ENCODE measurements at regions not wholly inside any gene's neighbourhood (a gene's known extent, or its start where the extent isn't known, plus 50 kb on each side); places are given as distances from the start of the nearest gene placed in this dataset.

- Histone ChIP-seq H3K9me2 (ENCODE audit: insufficient read depth, low read length) (no peaks in the 10 kb centered on the region), H2AFZ (ENCODE audit: low read depth, low read length) (no peak overlapping the region), H4K20me1 (ENCODE audit: insufficient read depth) (no peaks in the 10 kb centered on the region), H3K79me2 (replicated peaks; ENCODE audit: insufficient read depth, low read length) (no peaks in the 10 kb centered on the region), H3K9ac (ENCODE audit: low read length) (no peak overlapping the region), H3K27me3 (ENCODE audit: insufficient read depth, low read depth, low read length) (no peaks in the 10 kb centered on the region), H3K36me3 (ENCODE audit: insufficient read depth, low read length) (no peaks in the 10 kb centered on the region), H3K27ac (ENCODE audit: low read length) (no peak overlapping the region), H3K4me3 (ENCODE audit: low read length) (no peak overlapping the region), H3F3A (ENCODE audit: insufficient read depth, low read length, poor library complexity, severe bottlenecking) (no peaks in the 10 kb centered on the region), H3K9me3 (ENCODE audit: low read length) (no peaks in the 10 kb centered on the region), H3K4me2 (ENCODE audit: low read length) (no peak overlapping the region)
- TF ChIP-seq POLR2AphosphoS5 (IDR thresholded peaks at IDR 0.05) (no peak), EP300 (conservative IDR thresholded peaks at IDR 0.05; ENCODE audit: poor library complexity, severe bottlenecking) (no peak), CTCF (IDR thresholded peaks at IDR 0.05; ENCODE audit: poor library complexity, severe bottlenecking) (no peak)
These were observed 226.2 kb upstream of the TP63 start for GRCh38 chr3:189404797-189405484.

GRCh38 chr3:189406148-189406547 lies 225.0 kb upstream of the TP63 start:
- H3K27me3 ChIP-seq (ENCODE audit: insufficient read depth, low read depth, low read length), result no peaks in the 10 kb centered on the region
- no peak overlapping the region for H3K4me3 ChIP-seq (ENCODE audit: low read length)
- no peak for TF ChIP-seq EP300 (conservative IDR thresholded peaks at IDR 0.05; ENCODE audit: poor library complexity, severe bottlenecking)
- no peak for TF ChIP-seq REST (IDR thresholded peaks at IDR 0.05; ENCODE audit: borderline replicate concordance)
- H3K9me2 ChIP-seq (ENCODE audit: insufficient read depth, low read length), result no peaks in the 10 kb centered on the region
- no peak overlapping the region for H3K27ac ChIP-seq (ENCODE audit: low read length)
- no peaks in the 10 kb centered on the region for H3K79me2 ChIP-seq (replicated peaks; ENCODE audit: insufficient read depth, low read length)
- no peak overlapping the region for H3K4me2 ChIP-seq (ENCODE audit: low read length)
- H3K36me3 ChIP-seq (ENCODE audit: insufficient read depth, low read length), result no peaks in the 10 kb centered on the region
- no peaks in the 10 kb centered on the region for H4K20me1 ChIP-seq (ENCODE audit: insufficient read depth)
- H2AFZ ChIP-seq (ENCODE audit: low read depth, low read length), result no peak overlapping the region
- H3K9ac ChIP-seq (ENCODE audit: low read length), result no peak overlapping the region
- H3F3A ChIP-seq (ENCODE audit: insufficient read depth, low read length, poor library complexity, severe bottlenecking), result no peaks in the 10 kb centered on the region
- H3K9me3 ChIP-seq (ENCODE audit: low read length), result no peaks in the 10 kb centered on the region

GRCh38 chr3:189410522-189410921 lies 220.7 kb upstream of the TP63 start:
- no peaks in the 10 kb centered on the region for H3K79me2 ChIP-seq (replicated peaks; ENCODE audit: insufficient read depth, low read length)
- H3K27me3 ChIP-seq (ENCODE audit: insufficient read depth, low read depth, low read length), result no peaks in the 10 kb centered on the region
- no peak overlapping the region for H3K4me2 ChIP-seq (ENCODE audit: low read length)
- no peaks in the 10 kb centered on the region for H3F3A ChIP-seq (ENCODE audit: insufficient read depth, low read length, poor library complexity, severe bottlenecking)
- H3K4me3 ChIP-seq (ENCODE audit: low read length), result no peak overlapping the region
- no peaks in the 10 kb centered on the region for H3K9me2 ChIP-seq (ENCODE audit: insufficient read depth, low read length)
- H3K27ac ChIP-seq (ENCODE audit: low read length), result no peak overlapping the region
- H2AFZ ChIP-seq (ENCODE audit: low read depth, low read length), result no peak overlapping the region
- TF ChIP-seq MXI1 (conservative IDR thresholded peaks at IDR 0.05; ENCODE audit: poor library complexity, severe bottlenecking), result no peak
- no peak for TF ChIP-seq EP300 (conservative IDR thresholded peaks at IDR 0.05; ENCODE audit: poor library complexity, severe bottlenecking)
- TF ChIP-seq SMC3 (conservative IDR thresholded peaks at IDR 0.05; ENCODE audit: poor library complexity), result no peak
- no peak for TF ChIP-seq RAD21 (conservative IDR thresholded peaks at IDR 0.05)
- no peak for TF ChIP-seq CTCF (IDR thresholded peaks at IDR 0.05; ENCODE audit: poor library complexity, severe bottlenecking)
- no peak for TF ChIP-seq EZH2 (IDR thresholded peaks at IDR 0.05; ENCODE audit: borderline replicate concordance, insufficient read depth, low read length, poor library complexity, severe bottlenecking)
- no peak for TF ChIP-seq POLR2AphosphoS5 (IDR thresholded peaks at IDR 0.05)
- TF ChIP-seq TAF1 (IDR thresholded peaks at IDR 0.05; ENCODE audit: low read depth), result no peak
- TF ChIP-seq REST (IDR thresholded peaks at IDR 0.05; ENCODE audit: borderline replicate concordance), result no peak
- H3K36me3 ChIP-seq (ENCODE audit: insufficient read depth, low read length), result no peaks in the 10 kb centered on the region
- H3K9ac ChIP-seq (ENCODE audit: low read length), result no peak overlapping the region
- H3K9me3 ChIP-seq (ENCODE audit: low read length), result no peaks in the 10 kb centered on the region
- no peaks in the 10 kb centered on the region for H4K20me1 ChIP-seq (ENCODE audit: insufficient read depth)
